Thoracic aorta (tissue), 2 donors: ENCODE measurements at regions not wholly inside any gene's neighbourhood (a gene's known extent, or its start where the extent isn't known, plus 50 kb on each side); places are given as distances from the start of the nearest gene placed in this dataset.

Source experiments
- ATAC-seq: fragments of 150-250 bp; one replicate; pipeline ENCODE4 v1.8.0; 2017; ENCODE audit warnings: low read depth; ENCODE audit not compliant: insufficient number of reproducible peaks, low FRiP score
- DNase-seq: peaks from one replicate; pipeline ENCODE4 v3.0.0-alpha.2; 2020; ENCODE audit warnings: low spot score
- H3K27ac ChIP-seq, 2 donors: fragments of 200-600 bp; sonication (generic); 1 replicate in 1 of 2; 2 replicates in 1 of 2; pipeline ENCODE4 v1.5.1; 2016; ENCODE audit warnings: mild to moderate bottlenecking in 2 of 2, moderate library complexity in 2 of 2
- H3K27me3 ChIP-seq: fragments of 200-600 bp; sonication (generic); replicated peaks from 2 replicates; pipeline ENCODE4 v1.6.0; 2016; ENCODE audit warnings: mild to moderate bottlenecking; ENCODE audit not compliant: insufficient read depth
- H3K36me3 ChIP-seq: fragments of 200-600 bp; sonication (generic); one replicate; pipeline ENCODE4 v1.5.1; 2016
- H3K4me1 ChIP-seq, 2 donors: fragments of 200-600 bp; sonication (generic); 1 replicate in 1 of 2; 2 replicates in 1 of 2; pipeline versions ENCODE4 v1.5.1 to v1.6.0; 2016; ENCODE audit warnings: low read depth in 2 of 2, mild to moderate bottlenecking in 1 of 2; ENCODE audit not compliant: control insufficient read depth in 1 of 2
- H3K4me3 ChIP-seq: fragments of 200-600 bp; sonication (generic); 2 replicates; pipeline ENCODE4 v1.5.1; 2016; ENCODE audit warnings: mild to moderate bottlenecking
- H3K9me3 ChIP-seq: fragments of 200-600 bp; sonication (generic); 2 replicates; pipeline ENCODE4 v1.5.1; 2016
- CTCF ChIP-seq: fragments of 200-600 bp; sonication (generic); IDR thresholded peaks from one replicate; pipeline ENCODE4 v1.5.1; 2019; ENCODE audit warnings: antibody characterized with exemption

GRCh38 chr22:27205492-27206373 lies 548.3 kb downstream of the MIAT start:
- Histone ChIP-seq H3K27me3 (no peaks in the 10 kb centered on the region), H3K36me3 (no peaks in the 10 kb centered on the region), H3K4me3 (no peak overlapping the region), H3K9me3 (no peaks in the 10 kb centered on the region), H3K27ac (no peak overlapping the region), H3K4me1 (peaks cover 17 to 46% of the 10 kb centered on the region in 2 donors)
- no peak for TF ChIP-seq CTCF
- no peak for DNase-seq
- ATAC-seq, result no peak

GRCh38 chr22:27206374-27207133 lies 549.2 kb downstream of the MIAT start:
- ATAC-seq (no peak), DNase-seq (no peak)
- Histone ChIP-seq H3K27ac (no peak overlapping the region), H3K4me3 (no peak overlapping the region), H3K27me3 (no peaks in the 10 kb centered on the region), H3K36me3 (no peaks in the 10 kb centered on the region), H3K4me1 (peaks cover 17 to 47% of the 10 kb centered on the region in 2 donors), H3K9me3 (no peaks in the 10 kb centered on the region)
- no peak for TF ChIP-seq CTCF

GRCh38 chr22:27207266-27207665 lies 549.9 kb downstream of the MIAT start:
- ATAC-seq (no peak), DNase-seq (no peak)
- Histone ChIP-seq H3K36me3 (no peaks in the 10 kb centered on the region), H3K27me3 (no peaks in the 10 kb centered on the region), H3K27ac (no peak overlapping the region), H3K4me3 (no peak overlapping the region), H3K4me1 (peaks cover 17 to 48% of the 10 kb centered on the region in 2 donors), H3K9me3 (no peaks in the 10 kb centered on the region)
- TF ChIP-seq CTCF, result no peak

- DNase-seq (no peak), ATAC-seq (no peak)
- Histone ChIP-seq H3K4me1 (peaks cover 19 to 47% of the 10 kb centered on the region in 2 donors), H3K4me3 (no peak overlapping the region), H3K36me3 (no peaks in the 10 kb centered on the region), H3K27me3 (no peaks in the 10 kb centered on the region), H3K9me3 (no peaks in the 10 kb centered on the region), H3K27ac (no peak overlapping the region)
- no peak for TF ChIP-seq CTCF
Observed at GRCh38 chr22:27207907-27208306, 550.5 kb downstream of the MIAT start.

DNA sequence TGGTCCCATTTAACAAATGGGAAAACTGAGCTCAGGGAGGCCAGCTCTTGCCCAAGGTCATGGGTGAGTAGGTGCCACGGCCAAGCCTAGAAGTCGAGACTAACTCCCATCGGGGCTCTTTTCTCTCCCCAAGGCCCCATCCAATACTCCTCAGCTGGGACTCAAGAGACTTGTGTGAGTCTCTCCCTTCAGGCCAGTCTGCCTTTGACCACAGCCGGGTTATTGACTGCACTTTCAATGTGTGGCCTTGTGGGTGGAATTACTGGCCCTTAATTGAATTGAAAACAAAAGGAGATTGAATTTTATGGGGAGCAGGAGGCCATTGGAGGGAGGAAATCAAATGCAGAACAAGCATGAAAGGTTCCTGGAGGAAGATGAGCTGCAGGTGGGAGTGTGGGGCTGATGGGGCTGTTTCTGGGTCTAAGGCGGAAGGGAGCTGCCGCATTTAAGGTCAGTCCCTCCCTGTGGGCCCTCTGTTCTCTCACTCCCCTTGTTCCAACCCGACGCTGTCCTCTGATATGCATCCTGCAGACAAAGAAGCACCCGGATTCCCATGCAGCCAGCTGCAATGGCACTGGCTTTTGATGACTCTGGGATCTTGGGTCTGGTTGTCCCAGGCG lies 552.8 kb downstream of the MIAT start:
- no peak for TF ChIP-seq CTCF
- no peak for DNase-seq
- no peak overlapping the region for H3K27ac ChIP-seq
- H3K27me3 ChIP-seq, result no peaks in the 10 kb centered on the region
- peaks cover 30 to 60% of the 10 kb centered on the region in 2 donors for H3K4me1 ChIP-seq
- no peaks in the 10 kb centered on the region for H3K9me3 ChIP-seq
- no peaks in the 10 kb centered on the region for H3K36me3 ChIP-seq
- H3K4me3 ChIP-seq, result no peak overlapping the region
- no peak for ATAC-seq
